GM23338 (cell line): ENCODE measurements at regions not wholly inside any gene's neighbourhood (a gene's known extent, or its start where the extent isn't known, plus 50 kb on each side); places are given as distances from the start of the nearest gene placed in this dataset.

Experiments
- ATAC-seq: fragments of 200-7000 bp; cut with Tn5 transposase; 3 replicates; pipeline ENCODE4 v1.9.1; 2020
- DNase-seq: peaks from one replicate; pipeline ENCODE4 v3.0.0-alpha.2; 2015; ENCODE audit warnings: low spot score
- H2AFZ ChIP-seq: fragments of 200-600 bp; sonication (generic); 2 replicates; pipeline ENCODE4 v1.8.0; 2016; ENCODE audit warnings: antibody characterized with exemption, mild to moderate bottlenecking, moderate library complexity
- H3F3A ChIP-seq: fragments of 200-600 bp; sonication (generic); replicated peaks from 2 replicates; pipeline ENCODE4 v1.8.0; 2017; ENCODE audit warnings: antibody characterized with exemption, mixed run types, low read depth
- H3K27ac ChIP-seq: fragments of 200-600 bp; sonication (generic); 2 replicates; pipeline ENCODE4 v1.6.1; 2016; ENCODE audit warnings: low read depth
- H3K27me3 ChIP-seq: fragments of 200-600 bp; sonication (generic); 2 replicates; pipeline ENCODE4 v1.8.0; 2016; ENCODE audit warnings: mild to moderate bottlenecking, mixed run types, moderate library complexity; ENCODE audit not compliant: insufficient read depth
- H3K36me3 ChIP-seq: fragments of 200-600 bp; sonication (generic); 2 replicates; pipeline ENCODE4 v1.8.0; 2016; ENCODE audit warnings: mild to moderate bottlenecking; ENCODE audit not compliant: insufficient read depth
- H3K4me1 ChIP-seq: fragments of 200-600 bp; sonication (generic); 2 replicates; pipeline ENCODE4 v1.8.0; 2016; ENCODE audit warnings: mild to moderate bottlenecking, moderate library complexity; ENCODE audit not compliant: insufficient read depth
- H3K4me2 ChIP-seq: fragments of 200-600 bp; sonication (generic); 2 replicates; pipeline ENCODE4 v1.7.1; 2017; ENCODE audit warnings: mixed run types
- H3K4me3 ChIP-seq: fragments of 200-600 bp; sonication (generic); 2 replicates; pipeline ENCODE4 v1.6.1; 2016; ENCODE audit warnings: mixed run types
- H3K79me2 ChIP-seq: fragments of 200-600 bp; sonication (generic); replicated peaks from 2 replicates; pipeline ENCODE4 v1.8.0; 2017; ENCODE audit warnings: mild to moderate bottlenecking; ENCODE audit not compliant: insufficient read depth
- H3K9me2 ChIP-seq: fragments of 200-600 bp; sonication (generic); 2 replicates; pipeline ENCODE4 v1.8.0; 2017; ENCODE audit not compliant: insufficient read depth
- H4K20me1 ChIP-seq: fragments of 200-600 bp; sonication (generic); replicated peaks from 2 replicates; pipeline ENCODE4 v1.8.0; 2017; ENCODE audit warnings: mild to moderate bottlenecking; ENCODE audit not compliant: insufficient read depth
- H3K27ac Mint-ChIP-seq: 2 replicates; pipeline ENCODE4 v1.8.0; 2020; ENCODE audit warnings: inconsistent platforms, mild to moderate bottlenecking, moderate library complexity, mixed read lengths
- H3K27me3 Mint-ChIP-seq: 3 replicates; pipeline ENCODE4 v1.8.0; 2022; ENCODE audit warnings: low read depth, mild to moderate bottlenecking, moderate library complexity, mixed read lengths, inconsistent platforms; ENCODE audit not compliant: insufficient read depth, poor library complexity
- H3K36me3 Mint-ChIP-seq: 3 replicates; pipeline ENCODE4 v1.8.0; 2021; ENCODE audit warnings: low read depth, mild to moderate bottlenecking, inconsistent platforms, moderate library complexity, mixed read lengths
- H3K4me1 Mint-ChIP-seq: 3 replicates; pipeline ENCODE4 v1.8.0; 2020; ENCODE audit warnings: mild to moderate bottlenecking, inconsistent platforms, mixed read lengths
- H3K4me3 Mint-ChIP-seq: 3 replicates; pipeline ENCODE4 v1.8.0; 2021; ENCODE audit warnings: moderate library complexity, mild to moderate bottlenecking, inconsistent platforms, mixed read lengths
- H3K9me3 Mint-ChIP-seq: 3 replicates; pipeline ENCODE4 v1.8.0; 2020; ENCODE audit warnings: moderate library complexity, mild to moderate bottlenecking, inconsistent platforms, mixed read lengths
- CREB1 ChIP-seq: fragments of 250-450 bp; sonication (Bioruptor Pico); IDR thresholded peaks from 2 replicates; pipeline ENCODE4 v1.5.0; 2020; ENCODE audit warnings: low read depth, mild to moderate bottlenecking, moderate library complexity
- EZH2 ChIP-seq: fragments of 200-600 bp; sonication (generic); IDR thresholded peaks from one replicate; pipeline ENCODE4 v1.8.0; 2017; ENCODE audit warnings: antibody characterized with exemption, mild to moderate bottlenecking, low read depth; ENCODE audit not compliant: unreplicated experiment
- EZH2phosphoT487 ChIP-seq: fragments of 200-600 bp; sonication (generic); IDR thresholded peaks from one replicate; pipeline ENCODE4 v1.8.1; 2018; ENCODE audit warnings: antibody characterized with exemption; ENCODE audit not compliant: unreplicated experiment
- JUNB ChIP-seq: IDR thresholded peaks from one replicate; pipeline ENCODE4 v1.6.1; 2016; ENCODE audit warnings: antibody characterized with exemption; ENCODE audit not compliant: unreplicated experiment
- NANOG ChIP-seq: IDR thresholded peaks from 2 replicates; pipeline ENCODE4 v1.6.1; 2016; ENCODE audit warnings: antibody characterized with exemption, borderline replicate concordance
- POLR2AphosphoS5 ChIP-seq: IDR thresholded peaks from 2 replicates; pipeline ENCODE4 v1.6.1; 2016; ENCODE audit warnings: antibody characterized with exemption, low read depth
- STAT1 ChIP-seq: IDR thresholded peaks from one replicate; pipeline ENCODE4 v1.6.1; 2016; ENCODE audit warnings: antibody characterized with exemption; ENCODE audit not compliant: unreplicated experiment
- ZNF114 ChIP-seq: fragments of 250-450 bp; sonication (Bioruptor Pico); IDR thresholded peaks from 2 replicates; pipeline ENCODE4 v1.5.0; 2020; ENCODE audit warnings: mild to moderate bottlenecking, moderate library complexity
- ZNF331 ChIP-seq: fragments of 250-450 bp; sonication (Bioruptor Pico); IDR thresholded peaks from 2 replicates; pipeline ENCODE4 v1.5.0; 2020; ENCODE audit warnings: low read depth, mild to moderate bottlenecking, moderate library complexity
- TF ChIP-seq, protein P1 (sequence below): IDR thresholded peaks from one replicate; pipeline ENCODE4 v1.6.1; 2018; ENCODE audit warnings: antibody characterized with exemption; ENCODE audit not compliant: unreplicated experiment
- TF ChIP-seq, protein P2 (sequence below), 2 experiments: fragments of 200-600 bp in 1 of 2; sonication (generic) in 1 of 2; conservative IDR thresholded peaks; 2 replicates each; pipeline versions ENCODE4 v1.5.1 to v1.6.1; 2016 to 2017; ENCODE audit warnings: antibody characterized with exemption in 2 of 2, low read depth in 2 of 2, mild to moderate bottlenecking in 2 of 2, moderate library complexity in 1 of 2
- TF ChIP-seq, protein P3 (sequence below): IDR thresholded peaks from 2 replicates; pipeline ENCODE4 v1.6.1; 2016; ENCODE audit warnings: antibody characterized with exemption
- TF ChIP-seq, protein P4 (sequence below): fragments of 250-450 bp; sonication (Bioruptor Pico); IDR thresholded peaks from 2 replicates; pipeline ENCODE4 v1.5.0; 2020; ENCODE audit warnings: mild to moderate bottlenecking, moderate library complexity

DNA sequence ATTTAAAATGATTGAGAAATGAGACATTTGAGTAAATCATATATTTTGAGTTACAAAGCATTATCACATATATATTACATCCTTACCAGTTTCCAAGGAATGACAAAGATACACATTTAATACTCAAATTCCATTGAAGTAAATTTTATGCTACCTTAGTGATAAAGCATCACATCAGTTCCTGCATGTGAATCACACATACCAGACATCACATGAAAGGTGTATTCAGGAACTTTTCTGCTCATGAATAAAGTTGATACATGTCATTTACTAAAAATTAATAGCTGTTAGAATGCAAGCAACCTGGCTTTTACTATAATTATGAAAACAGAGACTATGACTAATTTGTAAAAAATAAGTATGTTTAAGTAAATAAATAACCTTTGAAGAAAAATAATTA lies 548.8 kb upstream of the SLC39A10 start:
- Mint-ChIP-seq H3K4me3 (no peak overlapping the region), H3K27ac (no peak overlapping the region), H3K36me3 (no peaks in the 10 kb centered on the region), H3K27me3 (no peaks in the 10 kb centered on the region), H3K9me3 (no peaks in the 10 kb centered on the region), H3K4me1 (no peaks in the 10 kb centered on the region)
- H2AFZ ChIP-seq: no peak overlapping the region
- no peak overlapping the region for H3K4me3 ChIP-seq
- no peaks in the 10 kb centered on the region for H3K36me3 ChIP-seq
- DNase-seq (no peak), ATAC-seq (no peak)
- H3K79me2 ChIP-seq: no peaks in the 10 kb centered on the region
- no peak for TF ChIP-seq CREB1 (CRISPR knock-in tag)
- TF ChIP-seq NANOG: no peak
- TF ChIP-seq, protein P1, sequence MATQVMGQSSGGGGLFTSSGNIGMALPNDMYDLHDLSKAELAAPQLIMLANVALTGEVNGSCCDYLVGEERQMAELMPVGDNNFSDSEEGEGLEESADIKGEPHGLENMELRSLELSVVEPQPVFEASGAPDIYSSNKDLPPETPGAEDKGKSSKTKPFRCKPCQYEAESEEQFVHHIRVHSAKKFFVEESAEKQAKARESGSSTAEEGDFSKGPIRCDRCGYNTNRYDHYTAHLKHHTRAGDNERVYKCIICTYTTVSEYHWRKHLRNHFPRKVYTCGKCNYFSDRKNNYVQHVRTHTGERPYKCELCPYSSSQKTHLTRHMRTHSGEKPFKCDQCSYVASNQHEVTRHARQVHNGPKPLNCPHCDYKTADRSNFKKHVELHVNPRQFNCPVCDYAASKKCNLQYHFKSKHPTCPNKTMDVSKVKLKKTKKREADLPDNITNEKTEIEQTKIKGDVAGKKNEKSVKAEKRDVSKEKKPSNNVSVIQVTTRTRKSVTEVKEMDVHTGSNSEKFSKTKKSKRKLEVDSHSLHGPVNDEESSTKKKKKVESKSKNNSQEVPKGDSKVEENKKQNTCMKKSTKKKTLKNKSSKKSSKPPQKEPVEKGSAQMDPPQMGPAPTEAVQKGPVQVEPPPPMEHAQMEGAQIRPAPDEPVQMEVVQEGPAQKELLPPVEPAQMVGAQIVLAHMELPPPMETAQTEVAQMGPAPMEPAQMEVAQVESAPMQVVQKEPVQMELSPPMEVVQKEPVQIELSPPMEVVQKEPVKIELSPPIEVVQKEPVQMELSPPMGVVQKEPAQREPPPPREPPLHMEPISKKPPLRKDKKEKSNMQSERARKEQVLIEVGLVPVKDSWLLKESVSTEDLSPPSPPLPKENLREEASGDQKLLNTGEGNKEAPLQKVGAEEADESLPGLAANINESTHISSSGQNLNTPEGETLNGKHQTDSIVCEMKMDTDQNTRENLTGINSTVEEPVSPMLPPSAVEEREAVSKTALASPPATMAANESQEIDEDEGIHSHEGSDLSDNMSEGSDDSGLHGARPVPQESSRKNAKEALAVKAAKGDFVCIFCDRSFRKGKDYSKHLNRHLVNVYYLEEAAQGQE: no peak
- TF ChIP-seq, protein P2, sequence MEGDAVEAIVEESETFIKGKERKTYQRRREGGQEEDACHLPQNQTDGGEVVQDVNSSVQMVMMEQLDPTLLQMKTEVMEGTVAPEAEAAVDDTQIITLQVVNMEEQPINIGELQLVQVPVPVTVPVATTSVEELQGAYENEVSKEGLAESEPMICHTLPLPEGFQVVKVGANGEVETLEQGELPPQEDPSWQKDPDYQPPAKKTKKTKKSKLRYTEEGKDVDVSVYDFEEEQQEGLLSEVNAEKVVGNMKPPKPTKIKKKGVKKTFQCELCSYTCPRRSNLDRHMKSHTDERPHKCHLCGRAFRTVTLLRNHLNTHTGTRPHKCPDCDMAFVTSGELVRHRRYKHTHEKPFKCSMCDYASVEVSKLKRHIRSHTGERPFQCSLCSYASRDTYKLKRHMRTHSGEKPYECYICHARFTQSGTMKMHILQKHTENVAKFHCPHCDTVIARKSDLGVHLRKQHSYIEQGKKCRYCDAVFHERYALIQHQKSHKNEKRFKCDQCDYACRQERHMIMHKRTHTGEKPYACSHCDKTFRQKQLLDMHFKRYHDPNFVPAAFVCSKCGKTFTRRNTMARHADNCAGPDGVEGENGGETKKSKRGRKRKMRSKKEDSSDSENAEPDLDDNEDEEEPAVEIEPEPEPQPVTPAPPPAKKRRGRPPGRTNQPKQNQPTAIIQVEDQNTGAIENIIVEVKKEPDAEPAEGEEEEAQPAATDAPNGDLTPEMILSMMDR (conservative IDR thresholded peaks at IDR 0.05; ENCODE audit: low read depth in 2 of 2): no peak
- TF ChIP-seq, protein P3, sequence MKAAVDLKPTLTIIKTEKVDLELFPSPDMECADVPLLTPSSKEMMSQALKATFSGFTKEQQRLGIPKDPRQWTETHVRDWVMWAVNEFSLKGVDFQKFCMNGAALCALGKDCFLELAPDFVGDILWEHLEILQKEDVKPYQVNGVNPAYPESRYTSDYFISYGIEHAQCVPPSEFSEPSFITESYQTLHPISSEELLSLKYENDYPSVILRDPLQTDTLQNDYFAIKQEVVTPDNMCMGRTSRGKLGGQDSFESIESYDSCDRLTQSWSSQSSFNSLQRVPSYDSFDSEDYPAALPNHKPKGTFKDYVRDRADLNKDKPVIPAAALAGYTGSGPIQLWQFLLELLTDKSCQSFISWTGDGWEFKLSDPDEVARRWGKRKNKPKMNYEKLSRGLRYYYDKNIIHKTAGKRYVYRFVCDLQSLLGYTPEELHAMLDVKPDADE: no peak
- TF ChIP-seq EZH2phosphoT487: no peak
- no peak for TF ChIP-seq EZH2
- TF ChIP-seq POLR2AphosphoS5: no peak
- no peak for TF ChIP-seq ZNF331
- TF ChIP-seq JUNB: no peak
- TF ChIP-seq, protein P4, sequence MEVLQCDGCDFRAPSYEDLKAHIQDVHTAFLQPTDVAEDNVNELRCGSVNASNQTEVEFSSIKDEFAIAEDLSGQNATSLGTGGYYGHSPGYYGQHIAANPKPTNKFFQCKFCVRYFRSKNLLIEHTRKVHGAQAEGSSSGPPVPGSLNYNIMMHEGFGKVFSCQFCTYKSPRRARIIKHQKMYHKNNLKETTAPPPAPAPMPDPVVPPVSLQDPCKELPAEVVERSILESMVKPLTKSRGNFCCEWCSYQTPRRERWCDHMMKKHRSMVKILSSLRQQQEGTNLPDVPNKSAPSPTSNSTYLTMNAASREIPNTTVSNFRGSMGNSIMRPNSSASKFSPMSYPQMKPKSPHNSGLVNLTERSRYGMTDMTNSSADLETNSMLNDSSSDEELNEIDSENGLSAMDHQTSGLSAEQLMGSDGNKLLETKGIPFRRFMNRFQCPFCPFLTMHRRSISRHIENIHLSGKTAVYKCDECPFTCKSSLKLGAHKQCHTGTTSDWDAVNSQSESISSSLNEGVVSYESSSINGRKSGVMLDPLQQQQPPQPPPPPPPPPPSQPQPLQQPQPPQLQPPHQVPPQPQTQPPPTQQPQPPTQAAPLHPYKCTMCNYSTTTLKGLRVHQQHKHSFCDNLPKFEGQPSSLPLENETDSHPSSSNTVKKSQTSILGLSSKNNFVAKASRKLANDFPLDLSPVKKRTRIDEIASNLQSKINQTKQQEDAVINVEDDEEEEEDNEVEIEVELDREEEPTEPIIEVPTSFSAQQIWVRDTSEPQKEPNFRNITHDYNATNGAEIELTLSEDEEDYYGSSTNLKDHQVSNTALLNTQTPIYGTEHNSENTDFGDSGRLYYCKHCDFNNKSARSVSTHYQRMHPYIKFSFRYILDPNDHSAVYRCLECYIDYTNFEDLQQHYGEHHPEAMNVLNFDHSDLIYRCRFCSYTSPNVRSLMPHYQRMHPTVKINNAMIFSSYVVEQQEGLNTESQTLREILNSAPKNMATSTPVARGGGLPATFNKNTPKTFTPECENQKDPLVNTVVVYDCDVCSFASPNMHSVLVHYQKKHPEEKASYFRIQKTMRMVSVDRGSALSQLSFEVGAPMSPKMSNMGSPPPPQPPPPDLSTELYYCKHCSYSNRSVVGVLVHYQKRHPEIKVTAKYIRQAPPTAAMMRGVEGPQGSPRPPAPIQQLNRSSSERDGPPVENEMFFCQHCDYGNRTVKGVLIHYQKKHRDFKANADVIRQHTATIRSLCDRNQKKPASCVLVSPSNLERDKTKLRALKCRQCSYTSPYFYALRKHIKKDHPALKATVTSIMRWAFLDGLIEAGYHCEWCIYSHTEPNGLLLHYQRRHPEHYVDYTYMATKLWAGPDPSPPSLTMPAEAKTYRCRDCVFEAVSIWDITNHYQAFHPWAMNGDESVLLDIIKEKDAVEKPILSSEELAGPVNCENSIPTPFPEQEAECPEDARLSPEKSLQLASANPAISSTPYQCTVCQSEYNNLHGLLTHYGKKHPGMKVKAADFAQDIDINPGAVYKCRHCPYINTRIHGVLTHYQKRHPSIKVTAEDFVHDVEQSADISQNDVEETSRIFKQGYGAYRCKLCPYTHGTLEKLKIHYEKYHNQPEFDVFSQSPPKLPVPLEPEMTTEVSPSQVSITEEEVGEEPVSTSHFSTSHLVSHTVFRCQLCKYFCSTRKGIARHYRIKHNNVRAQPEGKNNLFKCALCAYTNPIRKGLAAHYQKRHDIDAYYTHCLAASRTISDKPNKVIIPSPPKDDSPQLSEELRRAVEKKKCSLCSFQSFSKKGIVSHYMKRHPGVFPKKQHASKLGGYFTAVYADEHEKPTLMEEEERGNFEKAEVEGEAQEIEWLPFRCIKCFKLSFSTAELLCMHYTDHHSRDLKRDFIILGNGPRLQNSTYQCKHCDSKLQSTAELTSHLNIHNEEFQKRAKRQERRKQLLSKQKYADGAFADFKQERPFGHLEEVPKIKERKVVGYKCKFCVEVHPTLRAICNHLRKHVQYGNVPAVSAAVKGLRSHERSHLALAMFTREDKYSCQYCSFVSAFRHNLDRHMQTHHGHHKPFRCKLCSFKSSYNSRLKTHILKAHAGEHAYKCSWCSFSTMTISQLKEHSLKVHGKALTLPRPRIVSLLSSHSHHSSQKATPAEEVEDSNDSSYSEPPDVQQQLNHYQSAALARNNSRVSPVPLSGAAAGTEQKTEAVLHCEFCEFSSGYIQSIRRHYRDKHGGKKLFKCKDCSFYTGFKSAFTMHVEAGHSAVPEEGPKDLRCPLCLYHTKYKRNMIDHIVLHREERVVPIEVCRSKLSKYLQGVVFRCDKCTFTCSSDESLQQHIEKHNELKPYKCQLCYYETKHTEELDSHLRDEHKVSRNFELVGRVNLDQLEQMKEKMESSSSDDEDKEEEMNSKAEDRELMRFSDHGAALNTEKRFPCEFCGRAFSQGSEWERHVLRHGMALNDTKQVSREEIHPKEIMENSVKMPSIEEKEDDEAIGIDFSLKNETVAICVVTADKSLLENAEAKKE: no peak
- TF ChIP-seq STAT1: no peak
- no peak for TF ChIP-seq ZNF114
- H3K4me2 ChIP-seq: no peak overlapping the region
- no peaks in the 10 kb centered on the region for H3K27me3 ChIP-seq
- H3K9me2 ChIP-seq: no peaks in the 10 kb centered on the region
- H3K4me1 ChIP-seq: no peaks in the 10 kb centered on the region
- H4K20me1 ChIP-seq: no peaks in the 10 kb centered on the region
- no peaks in the 10 kb centered on the region for H3F3A ChIP-seq
- no peak overlapping the region for H3K27ac ChIP-seq
